CD4-positive, alpha-beta T cell (primary cell): ENCODE measurements at regions not wholly inside any gene's neighbourhood (a gene's known extent, or its start where the extent isn't known, plus 50 kb on each side); places are given as distances from the start of the nearest gene placed in this dataset.

Experiments used
- ATAC-seq: fragments of 200-7000 bp; cut with Tn5 transposase; one replicate; pipeline ENCODE4 v1.10.0; 2022; ENCODE audit warnings: mild to moderate bottlenecking; ENCODE audit not compliant: poor library complexity
- CTCF ChIA-PET: fragments of 350-600 bp; sonication (Branson Sonifier 250); formaldehyde crosslinking; loops from one replicate; lab custom pipeline; 2021; ENCODE audit warnings: antibody characterized with exemption, inconsistent platforms; lab: Charles Lee
- POLR2A ChIA-PET: fragments of 350-600 bp; sonication (Branson Sonifier 250); formaldehyde crosslinking; loops from one replicate; lab custom pipeline; 2021; ENCODE audit warnings: antibody characterized with exemption, inconsistent platforms; lab: Charles Lee
- DNase-seq, 14 experiments: peaks; one replicate each; pipeline ENCODE4 v3.0.0-alpha.2; 2013 to 2020; ENCODE audit warnings: mixed read lengths in 2 of 14
- H3K27ac ChIP-seq, 2 donors: one replicate each; pipeline versions ENCODE4 v1.5.1 to v1.7.0; 2013; ENCODE audit warnings: low read length in 2 of 2, low read depth in 1 of 2, mild to moderate bottlenecking in 1 of 2
- H3K27me3 ChIP-seq, 2 experiments: 1 replicate in 1 of 2; 2 replicates in 1 of 2; pipeline versions ENCODE4 v1.6.1 to v1.7.0; 2013; ENCODE audit warnings: low read length in 2 of 2, control low read depth in 1 of 2, mild to moderate bottlenecking in 1 of 2, moderate library complexity in 1 of 2; ENCODE audit not compliant: insufficient read depth in 2 of 2, control insufficient read depth in 1 of 2
- H3K36me3 ChIP-seq: one replicate; pipeline ENCODE4 v1.6.1; 2013; ENCODE audit warnings: low read length, control low read depth; ENCODE audit not compliant: insufficient read depth
- H3K4me1 ChIP-seq: one replicate; pipeline ENCODE4 v1.6.1; 2013; ENCODE audit warnings: low read length, control low read depth; ENCODE audit not compliant: insufficient read depth
- H3K4me3 ChIP-seq: one replicate; pipeline ENCODE4 v1.5.1; 2013; ENCODE audit warnings: mild to moderate bottlenecking, low read length, moderate library complexity
- H3K9me3 ChIP-seq, 2 experiments: 1 replicate in 1 of 2; 2 replicates in 1 of 2; pipeline versions ENCODE4 v1.6.1 to v1.7.0; 2013; ENCODE audit warnings: low read length in 2 of 2, mild to moderate bottlenecking in 2 of 2, control low read depth in 1 of 2, moderate library complexity in 1 of 2; ENCODE audit not compliant: control insufficient read depth in 1 of 2, insufficient read depth in 1 of 2
- H3K27ac Mint-ChIP-seq: one replicate; pipeline ENCODE4 v1.8.0; 2020; ENCODE audit warnings: mixed read lengths
- H3K27me3 Mint-ChIP-seq: one replicate; pipeline ENCODE4 v1.8.0; 2021; ENCODE audit warnings: mixed read lengths
- H3K36me3 Mint-ChIP-seq: one replicate; pipeline ENCODE4 v1.8.0; 2021; ENCODE audit warnings: low read depth, mixed read lengths
- H3K4me1 Mint-ChIP-seq: one replicate; pipeline ENCODE4 v1.8.0; 2021; ENCODE audit warnings: low read depth, mixed read lengths
- H3K4me3 Mint-ChIP-seq: one replicate; pipeline ENCODE4 v1.8.0; 2020; ENCODE audit warnings: mild to moderate bottlenecking, mixed read lengths
- H3K9me3 Mint-ChIP-seq: one replicate; pipeline ENCODE4 v1.8.0; 2020; ENCODE audit warnings: mixed read lengths
- CTCF ChIP-seq: fragments of 200-600 bp; IDR thresholded peaks from one replicate; pipeline ENCODE4 v1.8.0; 2022; ENCODE audit warnings: antibody characterized with exemption, mild to moderate bottlenecking
- intact Hi-C, 2 experiments: fragments of 100-400 bp; cut with DNase I in 1 of 2; cut with micrococcal nuclease in 1 of 2; formaldehyde crosslinking; loops; one replicate each; pipeline versions ENCODE4 v1.15.1 to v1.9.0; 2023 to 2025; cut with DNase I, micrococcal nuclease

GRCh38 chr3:74515451-74515850 lies 99.0 kb downstream of the CNTN3 start:
- H3K4me1 ChIP-seq: no peaks in the 10 kb centered on the region
- Mint-ChIP-seq H3K4me1 (no peaks in the 10 kb centered on the region), H3K27ac (no peak overlapping the region), H3K9me3 (peaks cover 5% of the 10 kb centered on the region), H3K4me3 (no peak overlapping the region), H3K36me3 (no peaks in the 10 kb centered on the region), H3K27me3 (no peaks in the 10 kb centered on the region)
- ATAC-seq: no peak
- POLR2A ChIA-PET: no interaction called here
- no peaks in the 10 kb centered on the region for H3K27me3 ChIP-seq
- no peak for DNase-seq
- no peak overlapping the region for H3K27ac ChIP-seq
- intact Hi-C loops: no loop called here
- CTCF ChIA-PET: no interaction called here
- no peaks in the 10 kb centered on the region for H3K9me3 ChIP-seq
- TF ChIP-seq CTCF: no peak
- no peaks in the 10 kb centered on the region for H3K36me3 ChIP-seq
- no peak overlapping the region for H3K4me3 ChIP-seq

GRCh38 chr3:74511078-74511477 lies 103.4 kb downstream of the CNTN3 start:
- CTCF ChIA-PET: no interaction called here
- Mint-ChIP-seq H3K27me3 (no peaks in the 10 kb centered on the region), H3K9me3 (peaks cover 3% of the 10 kb centered on the region), H3K27ac (no peak overlapping the region), H3K4me3 (no peak overlapping the region), H3K4me1 (no peaks in the 10 kb centered on the region), H3K36me3 (no peaks in the 10 kb centered on the region)
- Histone ChIP-seq H3K27ac (no peak overlapping the region), H3K4me1 (no peaks in the 10 kb centered on the region), H3K36me3 (no peaks in the 10 kb centered on the region), H3K4me3 (no peak overlapping the region), H3K9me3 (no peaks in the 10 kb centered on the region), H3K27me3 (no peaks in the 10 kb centered on the region)
- ATAC-seq (no peak), DNase-seq (no peak)
- no peak for TF ChIP-seq CTCF
- intact Hi-C loops: no loop called here
- POLR2A ChIA-PET: no interaction called here

DNA sequence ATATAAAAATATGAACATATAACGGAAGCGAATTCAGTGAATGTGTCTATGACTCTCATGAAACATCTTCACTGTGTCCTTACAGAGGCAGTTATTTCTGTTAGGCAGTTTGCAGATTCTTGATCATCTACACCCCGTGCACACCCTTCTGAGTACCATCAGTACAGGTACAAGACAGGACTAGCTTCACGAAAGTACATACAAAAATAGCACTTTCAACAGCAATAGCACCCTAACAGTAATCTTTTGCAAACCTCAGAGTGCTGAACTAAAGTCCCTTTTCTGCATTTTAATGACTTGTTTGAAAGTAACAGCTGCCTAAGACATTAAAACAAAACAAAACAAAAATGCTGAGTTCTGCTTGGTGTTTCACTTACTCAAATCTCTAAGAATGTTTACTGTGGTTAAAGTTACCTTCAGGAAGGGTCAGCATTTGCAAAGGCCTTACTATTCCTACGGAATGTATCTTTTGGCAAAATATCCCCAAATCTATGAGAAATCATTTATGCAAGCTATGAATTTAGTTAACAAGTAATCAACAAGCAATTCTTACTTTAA lies 104.1 kb downstream of the CNTN3 start:
- no peaks in the 10 kb centered on the region for H3K36me3 Mint-ChIP-seq
- no peak overlapping the region for H3K4me3 Mint-ChIP-seq
- H3K27me3 Mint-ChIP-seq: no peaks in the 10 kb centered on the region
- ATAC-seq (no peak), DNase-seq (no peak)
- intact Hi-C loops: no loop called here
- POLR2A ChIA-PET: no interaction called here
- H3K9me3 Mint-ChIP-seq: peaks cover 3% of the 10 kb centered on the region
- H3K27ac Mint-ChIP-seq: no peak overlapping the region
- CTCF ChIA-PET: no interaction called here
- Histone ChIP-seq H3K27ac (no peak overlapping the region), H3K4me1 (no peaks in the 10 kb centered on the region), H3K36me3 (no peaks in the 10 kb centered on the region), H3K4me3 (no peak overlapping the region), H3K9me3 (no peaks in the 10 kb centered on the region), H3K27me3 (no peaks in the 10 kb centered on the region)
- TF ChIP-seq CTCF: no peak
- no peaks in the 10 kb centered on the region for H3K4me1 Mint-ChIP-seq
